HepG2 (cell line): ENCODE measurements at regions not wholly inside any gene's neighbourhood (a gene's known extent, or its start where the extent isn't known, plus 50 kb on each side); places are given as distances from the start of the nearest gene placed in this dataset.

Experiments used
- ATAC-seq: fragments of 200-7000 bp; cut with Tn5 transposase; 3 replicates; pipeline ENCODE4 v1.9.1; 2020; ENCODE audit warnings: mild to moderate bottlenecking, moderate library complexity
- BruUV-seq: library from RNA; stranded (reverse); fragments of 400-500 nt; replicated peaks from 2 replicates; lab custom pipeline; 2021; lab: Mats Ljungman, UMichigan
- CTCF ChIA-PET: fragments of 300-600 bp; formaldehyde crosslinking; extraction: SDS; loops from one replicate; lab custom pipeline; 2021; ENCODE audit warnings: low total read pairs, inconsistent platforms, low intra/inter-chr PET ratio; lab: Yijun Ruan, JAX
- POLR2A ChIA-PET: fragments of 350-600 bp; sonication (Branson Sonifier 250); formaldehyde crosslinking; loops from one replicate; lab custom pipeline; 2020; ENCODE audit warnings: antibody characterized with exemption, inconsistent platforms; lab: Yijun Ruan, JAX
- DNase-seq: peaks from one replicate; pipeline ENCODE4 v3.0.0-alpha.2; 2015; ENCODE audit warnings: low spot score
- FAIRE-seq: peaks from 3 replicates; lab custom pipeline; 2011; peaks lifted over from hg19 to GRCh38; lab: Jason Lieb, UNC
- H2AFZ ChIP-seq: one replicate; pipeline ENCODE4 v1.6.1; 2011; ENCODE audit warnings: low read length, inconsistent platforms
- H3K27ac ChIP-seq: fragments of 300-600 bp; 3 replicates; pipeline ENCODE4 v1.8.0; 2011; ENCODE audit warnings: mixed run types, mild to moderate bottlenecking, mixed read lengths, low read length, inconsistent platforms; ENCODE audit not compliant: insufficient read depth; ENCODE audit errors: extremely low read length
- H3K27me3 ChIP-seq, 2 experiments: fragments of 200-600 bp in 1 of 2; 2 replicates in 1 of 2; 3 replicates in 1 of 2; pipeline versions ENCODE4 v1.6.0 to v1.8.0; 2011; ENCODE audit warnings: low read length in 2 of 2, mild to moderate bottlenecking in 2 of 2, moderate library complexity in 2 of 2, inconsistent platforms in 1 of 2; ENCODE audit not compliant: insufficient read depth in 2 of 2, control insufficient read depth in 1 of 2
- H3K36me3 ChIP-seq, 2 experiments: fragments of 200-600 bp in 1 of 2; replicated peaks in 1 of 2; 2 replicates in 1 of 2; 3 replicates in 1 of 2; pipeline versions ENCODE4 v1.5.1 to v1.8.0; 2011; ENCODE audit warnings: low read length in 2 of 2, inconsistent platforms in 1 of 2; ENCODE audit not compliant: insufficient read depth in 2 of 2, control insufficient read depth in 1 of 2
- H3K4me1 ChIP-seq: 2 replicates; pipeline ENCODE4 v1.5.1; 2012; ENCODE audit warnings: low read length, inconsistent platforms; ENCODE audit not compliant: insufficient read depth
- H3K4me2 ChIP-seq: 2 replicates; pipeline ENCODE4 v1.6.0; 2011; ENCODE audit warnings: low read depth, low read length, inconsistent platforms
- H3K4me3 ChIP-seq, 3 experiments: fragments of 200-600 bp in 1 of 3; sonication (generic), shearing (Covaris generic) in 1 of 3; replicated peaks in 1 of 3; 2 replicates each; pipeline ENCODE4 v1.5.1; 2011 to 2016; ENCODE audit warnings: low read length in 3 of 3, inconsistent platforms in 2 of 3, low read depth in 2 of 3, mild to moderate bottlenecking in 2 of 3, control low read depth in 1 of 3, mixed read lengths in 1 of 3; ENCODE audit not compliant: insufficient read depth in 1 of 3
- H3K79me2 ChIP-seq: one replicate; pipeline ENCODE4 v1.6.1; 2011; ENCODE audit warnings: low read length, inconsistent platforms; ENCODE audit not compliant: insufficient read depth
- H3K9ac ChIP-seq: 2 replicates; pipeline ENCODE4 v1.6.0; 2011; ENCODE audit warnings: mild to moderate bottlenecking, low read depth, low read length, inconsistent platforms; ENCODE audit not compliant: insufficient read depth
- H3K9me3 ChIP-seq: 2 replicates; pipeline ENCODE4 v1.5.1; 2012; ENCODE audit warnings: mild to moderate bottlenecking, low read length
- H4K20me1 ChIP-seq: 2 replicates; pipeline ENCODE4 v1.6.0; 2011; ENCODE audit warnings: inconsistent platforms, mild to moderate bottlenecking, low read length, moderate library complexity; ENCODE audit not compliant: insufficient read depth
- NR0B2 ChIP-seq: sonication (generic); formaldehyde crosslinking; IDR thresholded peaks from 2 replicates; pipeline ENCODE4 v1.4.0; 2020; ENCODE audit warnings: mild to moderate bottlenecking, missing genetic modification reagents
- ZFY ChIP-seq: sonication (generic); formaldehyde crosslinking; IDR thresholded peaks from 2 replicates; pipeline ENCODE4 v1.4.0; 2020; ENCODE audit warnings: missing genetic modification reagents
- ZNF280D ChIP-seq: sonication (generic); formaldehyde crosslinking; IDR thresholded peaks from 2 replicates; pipeline ENCODE4 v1.5.1; 2020; ENCODE audit warnings: mild to moderate bottlenecking, missing genetic modification reagents
- ZNF552 ChIP-seq: sonication (generic); formaldehyde crosslinking; IDR thresholded peaks from 2 replicates; pipeline ENCODE4 v1.9.0; 2022; ENCODE audit warnings: missing genetic modification reagents, mild to moderate bottlenecking, borderline replicate concordance
- WGBS: methylation state at CpG from one replicate; pipeline ENCODE4 v1.1.6; 2017; ENCODE audit warnings: low lambda C conversion rate; 5-methylcytosine and 5-hydroxymethylcytosine counted together
- in situ Hi-C: cut with HindIII; loops from 2 replicates; pipeline ENCODE4 v1.10.0; 2017; ENCODE audit warnings: low pct_unique_long_range_greater_than_20kb; ENCODE audit not compliant: extremely low pct_ligation_motif_present
- intact Hi-C: fragments of 100-400 bp; cut with micrococcal nuclease; formaldehyde crosslinking; loops from one replicate; pipeline ENCODE4 v1.10.0; 2022; ENCODE audit not compliant: unreplicated experiment

- H3K27ac ChIP-seq = no peak overlapping the region
- no peaks in the 10 kb centered on the region for H4K20me1 ChIP-seq
- no peak for ATAC-seq
- no peaks in the 10 kb centered on the region for H3K9me3 ChIP-seq
- no peak for DNase-seq
- H3K4me3 ChIP-seq = no peak overlapping the region
- H3K27me3 ChIP-seq = no peaks in the 10 kb centered on the region
- 0% methylated on average over 1 of the region's 1 CpG for WGBS
- in situ Hi-C loops = no loop called here
- no peak for FAIRE-seq
- H3K79me2 ChIP-seq = no peaks in the 10 kb centered on the region
- H3K4me1 ChIP-seq = no peaks in the 10 kb centered on the region
- H3K9ac ChIP-seq = no peak overlapping the region
- POLR2A ChIA-PET = no interaction called here
- intact Hi-C loops = no loop called here
- no peak for TF ChIP-seq ZNF552 (CRISPR knock-in tag)
- TF ChIP-seq ZFY (CRISPR knock-in tag) = no peak
- no peak for TF ChIP-seq NR0B2 (CRISPR knock-in tag)
- TF ChIP-seq, all 625 proteins: peak for 0
- BruUV-seq = no TSS peak
- Histone ChIP-seq H3K36me3 (no peaks in the 10 kb centered on the region), H3K4me2 (no peak overlapping the region), H2AFZ (no peak overlapping the region)
- CTCF ChIA-PET = no interaction called here
These were observed 635.0 kb downstream of the ZIC1 start for GRCh38 chr3:148044151-148044550.

- no TSS peak for BruUV-seq
- no peak for ATAC-seq
These were observed 642.7 kb upstream of the AGTR1 start for GRCh38 chr3:148054999-148055398.

More at GRCh38 chr3:148054999-148055398, 642.7 kb upstream of the AGTR1 start:
- no peaks in the 10 kb centered on the region for H3K9me3 ChIP-seq
- no peaks in the 10 kb centered on the region for H3K79me2 ChIP-seq
- no peaks in the 10 kb centered on the region for H3K4me1 ChIP-seq
- no peaks in the 10 kb centered on the region for H3K27me3 ChIP-seq
- no peak for FAIRE-seq
- no peak overlapping the region for H3K4me2 ChIP-seq
- no peak for DNase-seq
- H2AFZ ChIP-seq = no peak overlapping the region
- H3K4me3 ChIP-seq = no peak overlapping the region
- CTCF ChIA-PET = no interaction called here
- H3K9ac ChIP-seq = no peak overlapping the region
- intact Hi-C loops = no loop called here
- H4K20me1 ChIP-seq = no peaks in the 10 kb centered on the region
- TF ChIP-seq ZNF280D = no peak
- WGBS = 5% methylated on average over 2 of the region's 2 CpGs
- H3K36me3 ChIP-seq = no peaks in the 10 kb centered on the region
- in situ Hi-C loops = no loop called here
- H3K27ac ChIP-seq = no peak overlapping the region
- POLR2A ChIA-PET = no interaction called here
